ENCODE measurements at regions not wholly inside any gene's neighbourhood (a gene's known extent, or its start where the extent isn't known, plus 50 kb on each side); places are given as distances from the start of the nearest gene placed in this dataset.

- Histone ChIP-seq H3K27me3 (ENCODE audit: control insufficient read depth, insufficient read depth, low read length) (no peaks in the 10 kb centered on the region), H3K4me3 (replicated peaks in 1 of 4; ENCODE audit: control extremely low read depth in 1 of 4, insufficient read depth in 1 of 4, low read depth in 3 of 4, low read length in 4 of 4) (no peak overlapping the region), H4K20me1 (ENCODE audit: control insufficient read depth, extremely low read depth, insufficient read depth, low read length) (no peaks in the 10 kb centered on the region), H2AFZ (ENCODE audit: low read length) (no peak overlapping the region), H3K36me3 (ENCODE audit: control insufficient read depth, insufficient read depth, low read length) (no peaks in the 10 kb centered on the region), H3K27ac (ENCODE audit: insufficient read depth, low read length) (no peak overlapping the region), H3K79me2 (ENCODE audit: control insufficient read depth, insufficient read depth, low read length) (no peaks in the 10 kb centered on the region), H3K4me1 (ENCODE audit: control insufficient read depth, extremely low read depth, insufficient read depth, low read length) (no peaks in the 10 kb centered on the region), H3K4me2 (ENCODE audit: extremely low read depth, insufficient read depth, low read length) (no peak overlapping the region), H3K9me3 (ENCODE audit: control insufficient read depth, insufficient read depth, low read depth, low read length) (no peaks in the 10 kb centered on the region), H3K9ac (ENCODE audit: insufficient read depth, low read length) (no peak overlapping the region)
- no peak for DNase-seq (ENCODE audit: low read depth in 2 of 2)
- TF ChIP-seq CTCF (conservative IDR thresholded peaks at IDR 0.05 in 1 of 2, IDR thresholded peaks at IDR 0.05 in 1 of 2; ENCODE audit: low read depth in 1 of 2, low read length in 2 of 2) (no peak), EZH2 (IDR thresholded peaks at IDR 0.05; ENCODE audit: low read length, missing control alignments) (no peak)
Measured at GRCh38 chr12:114611145-114612018, 72.6 kb downstream of the TBX3 start.

- no peak overlapping the region for H3K4me3 ChIP-seq (replicated peaks in 1 of 4; ENCODE audit: control extremely low read depth in 1 of 4, insufficient read depth in 1 of 4, low read depth in 3 of 4, low read length in 4 of 4)
- no peak for DNase-seq (ENCODE audit: low read depth in 2 of 2)
- TF ChIP-seq CTCF (conservative IDR thresholded peaks at IDR 0.05 in 1 of 2, IDR thresholded peaks at IDR 0.05 in 1 of 2; ENCODE audit: low read depth in 1 of 2, low read length in 2 of 2) (no peak), EZH2 (IDR thresholded peaks at IDR 0.05; ENCODE audit: low read length, missing control alignments) (no peak)
Measured at GRCh38 chr12:114608509-114608908, 75.5 kb downstream of the TBX3 start.

GRCh38 chr12:114605918-114606317 is 78.1 kb downstream of the TBX3 start:
- H2AFZ ChIP-seq (ENCODE audit: low read length) = no peak overlapping the region
- no peaks in the 10 kb centered on the region for H3K36me3 ChIP-seq (ENCODE audit: control insufficient read depth, insufficient read depth, low read length)
- H3K4me1 ChIP-seq (ENCODE audit: control insufficient read depth, extremely low read depth, insufficient read depth, low read length) = no peaks in the 10 kb centered on the region
- DNase-seq (ENCODE audit: low read depth in 2 of 2) = no peak
- H4K20me1 ChIP-seq (ENCODE audit: control insufficient read depth, extremely low read depth, insufficient read depth, low read length) = no peaks in the 10 kb centered on the region
- H3K27ac ChIP-seq (ENCODE audit: insufficient read depth, low read length) = no peak overlapping the region
- no peak for TF ChIP-seq CTCF (conservative IDR thresholded peaks at IDR 0.05 in 1 of 2, IDR thresholded peaks at IDR 0.05 in 1 of 2; ENCODE audit: low read depth in 1 of 2, low read length in 2 of 2)
- TF ChIP-seq EZH2 (IDR thresholded peaks at IDR 0.05; ENCODE audit: low read length, missing control alignments) = no peak
- no peaks in the 10 kb centered on the region for H3K9me3 ChIP-seq (ENCODE audit: control insufficient read depth, insufficient read depth, low read depth, low read length)
- H3K27me3 ChIP-seq (ENCODE audit: control insufficient read depth, insufficient read depth, low read length) = no peaks in the 10 kb centered on the region
- H3K79me2 ChIP-seq (ENCODE audit: control insufficient read depth, insufficient read depth, low read length) = no peaks in the 10 kb centered on the region
- no peak overlapping the region for H3K4me3 ChIP-seq (replicated peaks in 1 of 4; ENCODE audit: control extremely low read depth in 1 of 4, insufficient read depth in 1 of 4, low read depth in 3 of 4, low read length in 4 of 4)
- H3K4me2 ChIP-seq (ENCODE audit: extremely low read depth, insufficient read depth, low read length) = no peak overlapping the region
- no peak overlapping the region for H3K9ac ChIP-seq (ENCODE audit: insufficient read depth, low read length)

More at GRCh38 chr12:114608509-114608908, 75.5 kb downstream of the TBX3 start:
- H3K9me3 ChIP-seq (ENCODE audit: control insufficient read depth, insufficient read depth, low read depth, low read length) = no peaks in the 10 kb centered on the region
- H3K36me3 ChIP-seq (ENCODE audit: control insufficient read depth, insufficient read depth, low read length) = no peaks in the 10 kb centered on the region
- no peaks in the 10 kb centered on the region for H4K20me1 ChIP-seq (ENCODE audit: control insufficient read depth, extremely low read depth, insufficient read depth, low read length)
- H3K27me3 ChIP-seq (ENCODE audit: control insufficient read depth, insufficient read depth, low read length) = no peaks in the 10 kb centered on the region
- H3K4me2 ChIP-seq (ENCODE audit: extremely low read depth, insufficient read depth, low read length) = no peak overlapping the region
- H2AFZ ChIP-seq (ENCODE audit: low read length) = no peak overlapping the region
- no peaks in the 10 kb centered on the region for H3K4me1 ChIP-seq (ENCODE audit: control insufficient read depth, extremely low read depth, insufficient read depth, low read length)
- H3K9ac ChIP-seq (ENCODE audit: insufficient read depth, low read length) = no peak overlapping the region
- no peaks in the 10 kb centered on the region for H3K79me2 ChIP-seq (ENCODE audit: control insufficient read depth, insufficient read depth, low read length)
- no peak overlapping the region for H3K27ac ChIP-seq (ENCODE audit: insufficient read depth, low read length)

All from fibroblast of lung (primary cell).